ENCODE measurements at regions not wholly inside any gene's neighbourhood (a gene's known extent, or its start where the extent isn't known, plus 50 kb on each side); places are given as distances from the start of the nearest gene placed in this dataset.
A peak's percentile ranks its signal among the peaks of the same experiment; 100 is the strongest.

GRCh38 chr6:166768761-166769160 is 141.7 kb upstream of the RPS6KA2 start (continued):
- TF ChIP-seq HMGA1 (CRISPR knock-in tag; conservative IDR thresholded peaks at IDR 0.05) (no peak), RFX1 (IDR thresholded peaks at IDR 0.05) (no peak), HNRNPL (IDR thresholded peaks at IDR 0.05; ENCODE audit: low read depth, low read length) (no peak), KLF15 (CRISPR knock-in tag; IDR thresholded peaks at IDR 0.05; ENCODE audit: borderline replicate concordance) (no peak), RBM39 (IDR thresholded peaks at IDR 0.05; ENCODE audit: low read depth, low read length, poor library complexity, severe bottlenecking) (no peak), RFXAP (CRISPR knock-in tag; IDR thresholded peaks at IDR 0.05; ENCODE audit: borderline replicate concordance) (no peak), ZNF792 (CRISPR knock-in tag; IDR thresholded peaks at IDR 0.05) (no peak), CHD2 (IDR thresholded peaks at IDR 0.05; ENCODE audit: low read depth, low read length) (no peak)

- FAIRE-seq (no peak), ATAC-seq (peak; percentile 51), DNase-seq (ENCODE audit: low spot score) (no peak)
- Histone ChIP-seq H2AFZ (ENCODE audit: low read length) (no peak overlapping the region), H3K4me3 (replicated peaks in 1 of 3; ENCODE audit: insufficient read depth in 1 of 3, low read depth in 2 of 3, low read length in 3 of 3) (no peak overlapping the region), H3K4me1 (ENCODE audit: insufficient read depth, low read length) (peaks cover 8% of the 10 kb centered on the region), H3K27ac (ENCODE audit: extremely low read length, insufficient read depth, low read length) (no peak overlapping the region), H3K27me3 (ENCODE audit: control insufficient read depth in 1 of 2, insufficient read depth in 2 of 2, low read length in 2 of 2) (peaks cover 2 to 34% of the 10 kb centered on the region in 2 experiments; a peak in 4 of 5 replicates), H4K20me1 (ENCODE audit: insufficient read depth, low read length) (no peaks in the 10 kb centered on the region), H3K9ac (ENCODE audit: insufficient read depth, low read depth, low read length) (no peak overlapping the region), H3K36me3 (replicated peaks in 1 of 2; ENCODE audit: control insufficient read depth in 1 of 2, insufficient read depth in 2 of 2, low read length in 2 of 2) (no peaks in the 10 kb centered on the region), H3K79me2 (ENCODE audit: insufficient read depth, low read length) (no peaks in the 10 kb centered on the region), H3K9me3 (ENCODE audit: low read length) (no peaks in the 10 kb centered on the region), H3K4me2 (ENCODE audit: low read depth, low read length) (no peak overlapping the region)
- intact Hi-C loops (cut with micrococcal nuclease; ENCODE audit: unreplicated experiment), result no loop called here
- 64% methylated on average over 15 of the region's 16 CpGs for WGBS (ENCODE audit: low lambda C conversion rate)
- CTCF ChIA-PET (ENCODE audit: low intra/inter-chr PET ratio, low total read pairs), result no interaction called here
- BruUV-seq (replicated peaks), result no TSS peak
- POLR2A ChIA-PET, result no interaction called here
- in situ Hi-C loops (cut with HindIII; ENCODE audit: extremely low pct_ligation_motif_present, low pct_unique_long_range_greater_than_20kb), result no loop called here
- no peak for TF ChIP-seq GMEB1 (CRISPR knock-in tag; IDR thresholded peaks at IDR 0.05; ENCODE audit: borderline replicate concordance)
- TF ChIP-seq ELF1 (CRISPR knock-in tag; IDR thresholded peaks at IDR 0.05), result no peak
- no peak for TF ChIP-seq KLF11 (CRISPR knock-in tag; IDR thresholded peaks at IDR 0.05)
- peak; percentile 76; the same call in 1 of the 2 replicates for TF ChIP-seq KAT2B (IDR thresholded peaks at IDR 0.05; ENCODE audit: borderline replicate concordance, low read depth, low read length)
- TF ChIP-seq SNAPC5 (CRISPR knock-in tag; IDR thresholded peaks at IDR 0.05; ENCODE audit: borderline replicate concordance), result no peak
- no peak for TF ChIP-seq ZBTB2 (CRISPR knock-in tag; IDR thresholded peaks at IDR 0.05; ENCODE audit: low read depth)
- TF ChIP-seq GTF2F1 (IDR thresholded peaks at IDR 0.05; ENCODE audit: low read length), result no peak
- TF ChIP-seq THYN1 (CRISPR knock-in tag; IDR thresholded peaks at IDR 0.05; ENCODE audit: borderline replicate concordance, low read depth), result no peak
- no peak for TF ChIP-seq ZNF512 (CRISPR knock-in tag; IDR thresholded peaks at IDR 0.05)
- no peak for TF ChIP-seq TFDP2 (CRISPR knock-in tag; IDR thresholded peaks at IDR 0.05)
Measured at GRCh38 chr6:166767230-166767629, 140.2 kb upstream of the RPS6KA2 start.

All from HepG2 (cell line).